ENCODE measurements at regions not wholly inside any gene's neighbourhood (a gene's known extent, or its start where the extent isn't known, plus 50 kb on each side); places are given as distances from the start of the nearest gene placed in this dataset.

DNA sequence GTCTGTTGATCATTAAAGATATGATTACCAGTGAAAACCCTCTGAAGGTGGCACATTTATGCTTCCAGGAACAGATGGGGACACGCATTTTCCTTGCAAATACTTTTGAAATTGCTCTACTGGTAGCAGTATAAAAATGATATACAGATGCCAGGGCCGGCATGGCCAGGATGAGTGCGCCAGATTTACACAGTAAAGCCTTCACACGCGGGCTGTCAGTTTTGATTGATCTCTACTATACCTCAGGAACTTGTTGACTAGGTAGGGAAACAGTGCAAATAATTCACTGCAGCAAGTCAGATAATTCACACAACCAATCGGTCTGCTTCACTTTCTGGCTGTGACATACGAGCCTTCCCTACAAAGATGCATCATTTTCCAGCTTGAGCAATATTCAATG is 123.2 kb upstream of the BARHL2 start:
- intact Hi-C loops (cut with DNase I) = no loop called here
- Histone ChIP-seq H3K4me3 (no peak overlapping the region), H3K9me3 (no peaks in the 10 kb centered on the region), H3K36me3 (ENCODE audit: insufficient read depth in 1 of 2, low read depth in 1 of 2) (no peaks in the 10 kb centered on the region), H3K27ac (no peak overlapping the region), H3K4me1 (peaks cover 8% of the 10 kb centered on the region), H3K27me3 (ENCODE audit: insufficient read depth in 3 of 3, low read length in 2 of 3) (peaks cover 0 to 42% (median 17%) of the 10 kb centered on the region in 3 donors)
- TF ChIP-seq, protein P1, sequence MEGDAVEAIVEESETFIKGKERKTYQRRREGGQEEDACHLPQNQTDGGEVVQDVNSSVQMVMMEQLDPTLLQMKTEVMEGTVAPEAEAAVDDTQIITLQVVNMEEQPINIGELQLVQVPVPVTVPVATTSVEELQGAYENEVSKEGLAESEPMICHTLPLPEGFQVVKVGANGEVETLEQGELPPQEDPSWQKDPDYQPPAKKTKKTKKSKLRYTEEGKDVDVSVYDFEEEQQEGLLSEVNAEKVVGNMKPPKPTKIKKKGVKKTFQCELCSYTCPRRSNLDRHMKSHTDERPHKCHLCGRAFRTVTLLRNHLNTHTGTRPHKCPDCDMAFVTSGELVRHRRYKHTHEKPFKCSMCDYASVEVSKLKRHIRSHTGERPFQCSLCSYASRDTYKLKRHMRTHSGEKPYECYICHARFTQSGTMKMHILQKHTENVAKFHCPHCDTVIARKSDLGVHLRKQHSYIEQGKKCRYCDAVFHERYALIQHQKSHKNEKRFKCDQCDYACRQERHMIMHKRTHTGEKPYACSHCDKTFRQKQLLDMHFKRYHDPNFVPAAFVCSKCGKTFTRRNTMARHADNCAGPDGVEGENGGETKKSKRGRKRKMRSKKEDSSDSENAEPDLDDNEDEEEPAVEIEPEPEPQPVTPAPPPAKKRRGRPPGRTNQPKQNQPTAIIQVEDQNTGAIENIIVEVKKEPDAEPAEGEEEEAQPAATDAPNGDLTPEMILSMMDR (IDR thresholded peaks at IDR 0.05) = no peak
- WGBS, 3 donors = 36 to 60% (median 54%) methylated on average over 7 of the region's 7 CpGs
- ATAC-seq (no peak), DNase-seq (no peak)

DNA sequence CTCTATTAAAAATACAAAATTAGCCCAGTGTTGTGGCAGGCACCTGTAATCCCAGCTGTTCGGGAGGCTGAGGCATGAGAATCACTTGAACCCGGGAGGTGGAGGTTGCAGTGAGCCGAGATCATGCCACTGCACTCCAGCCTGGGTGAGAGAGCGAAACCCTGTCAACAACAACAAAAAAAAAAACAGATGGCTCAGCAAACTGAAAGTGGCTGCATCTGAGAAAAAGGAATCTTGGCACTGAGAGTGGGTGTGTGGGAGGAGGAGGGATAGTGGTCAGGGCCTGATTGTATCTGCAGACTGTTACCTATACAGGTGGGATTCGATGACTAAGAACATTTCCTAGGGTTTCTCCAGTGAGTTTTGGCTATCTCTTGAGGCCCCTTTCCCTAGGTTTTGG is 122.2 kb upstream of the BARHL2 start:
- Histone ChIP-seq H3K9me3 (no peaks in the 10 kb centered on the region), H3K4me3 (no peak overlapping the region), H3K27me3 (ENCODE audit: insufficient read depth in 3 of 3, low read length in 2 of 3) (peaks cover 0 to 45% (median 20%) of the 10 kb centered on the region in 3 donors), H3K36me3 (ENCODE audit: insufficient read depth in 1 of 2, low read depth in 1 of 2) (no peaks in the 10 kb centered on the region), H3K27ac (no peak overlapping the region), H3K4me1 (peaks cover 8% of the 10 kb centered on the region)
- DNase-seq (no peak), ATAC-seq (no peak)
- intact Hi-C loops (cut with DNase I) = no loop called here
- 32 to 75% (median 67%) methylated on average over 5 of the region's 5 CpGs for WGBS, 3 donors
- TF ChIP-seq, protein P1 (IDR thresholded peaks at IDR 0.05) = no peak

DNA sequence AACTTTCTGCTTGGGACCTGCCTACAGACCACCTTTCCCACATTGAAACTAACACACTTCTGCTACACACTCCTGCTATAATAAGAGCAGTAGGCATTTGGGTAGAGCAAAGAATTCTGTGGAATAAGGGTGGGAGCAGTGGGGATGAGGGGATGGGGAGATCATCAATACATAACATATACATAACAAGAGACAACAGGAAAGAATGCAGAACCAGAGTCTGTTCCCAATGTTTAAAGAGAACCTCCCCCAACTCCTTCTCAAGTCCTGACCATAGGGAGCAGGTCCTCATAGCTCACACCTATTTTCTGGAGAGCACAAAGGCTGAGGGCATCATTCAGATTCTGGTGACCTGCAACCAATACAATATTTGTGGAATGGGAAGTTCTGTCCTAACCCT is 121.6 kb upstream of the BARHL2 start:
- TF ChIP-seq, protein P1 (IDR thresholded peaks at IDR 0.05) = no peak

DNA sequence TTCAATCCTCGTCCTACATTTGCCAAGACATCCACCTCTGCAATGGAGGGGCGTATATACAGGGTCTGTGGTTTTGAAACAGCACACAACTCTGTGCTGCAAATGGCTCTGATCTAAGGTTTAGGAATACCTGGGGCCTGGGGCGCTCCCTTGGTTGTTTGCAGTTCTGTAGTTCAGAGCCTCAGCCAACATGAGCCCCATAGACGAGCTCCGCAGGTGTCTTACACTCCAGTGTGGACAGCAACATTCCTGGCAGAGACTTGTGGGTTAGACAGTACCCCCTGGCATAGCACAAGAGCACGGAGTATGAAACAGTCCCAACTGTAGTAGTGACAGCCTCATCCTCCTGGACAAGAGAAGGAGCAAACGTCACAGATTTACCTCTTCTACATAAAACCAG is 120.3 kb upstream of the BARHL2 start:
- no peak for DNase-seq
- no peak overlapping the region for H3K4me3 ChIP-seq
- WGBS, 3 donors = 57 to 84% (median 82%) methylated on average over 7 of the region's 7 CpGs
- no peaks in the 10 kb centered on the region for H3K36me3 ChIP-seq (ENCODE audit: insufficient read depth in 1 of 2, low read depth in 1 of 2)
- no peak for ATAC-seq
- intact Hi-C loops (cut with DNase I) = no loop called here
- H3K27ac ChIP-seq = no peak overlapping the region
- peaks cover 8% of the 10 kb centered on the region for H3K4me1 ChIP-seq
- TF ChIP-seq, protein P1 (IDR thresholded peaks at IDR 0.05) = no peak
- no peaks in the 10 kb centered on the region for H3K9me3 ChIP-seq
- peaks cover 0 to 46% (median 22%) of the 10 kb centered on the region in 3 donors for H3K27me3 ChIP-seq (ENCODE audit: insufficient read depth in 3 of 3, low read length in 2 of 3)

More for the DNA sequence above, 121.6 kb upstream of the BARHL2 start:
- intact Hi-C loops (cut with DNase I) = no loop called here
- DNase-seq (no peak), ATAC-seq (no peak)
- Histone ChIP-seq H3K27me3 (ENCODE audit: insufficient read depth in 3 of 3, low read length in 2 of 3) (peaks cover 0 to 46% (median 20%) of the 10 kb centered on the region in 3 donors), H3K9me3 (no peaks in the 10 kb centered on the region), H3K36me3 (ENCODE audit: insufficient read depth in 1 of 2, low read depth in 1 of 2) (no peaks in the 10 kb centered on the region), H3K4me1 (peaks cover 8% of the 10 kb centered on the region), H3K4me3 (no peak overlapping the region), H3K27ac (no peak overlapping the region)

DNA sequence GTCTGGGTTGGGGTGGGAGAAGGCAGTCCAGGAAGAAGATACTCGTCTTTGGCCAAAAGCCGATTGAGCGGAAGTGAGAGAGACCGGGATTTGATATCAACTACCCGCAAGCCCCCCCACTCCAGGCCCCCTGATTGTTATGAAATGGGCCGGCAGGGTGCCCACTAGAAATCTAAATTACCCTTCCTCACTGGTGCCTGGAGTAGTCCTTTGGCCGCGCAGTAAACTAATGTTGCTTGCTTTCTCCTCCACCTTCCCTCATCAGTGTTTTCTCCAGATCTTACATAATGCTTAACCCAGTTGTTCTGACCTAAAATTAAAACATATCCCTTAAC is 119.2 kb upstream of the BARHL2 start:
- WGBS, 3 donors = 3 to 17% (median 11%) methylated on average over 8 of the region's 8 CpGs
- Histone ChIP-seq H3K4me1 (peaks cover 8% of the 10 kb centered on the region), H3K4me3 (peak overlapping the region; percentile 63), H3K27ac (no peak overlapping the region), H3K9me3 (no peaks in the 10 kb centered on the region), H3K36me3 (ENCODE audit: insufficient read depth in 1 of 2, low read depth in 1 of 2) (no peaks in the 10 kb centered on the region), H3K27me3 (ENCODE audit: insufficient read depth in 3 of 3, low read length in 2 of 3) (peaks cover 0 to 41% (median 23%) of the 10 kb centered on the region in 3 donors)
- TF ChIP-seq, protein P1 (IDR thresholded peaks at IDR 0.05) = no peak
- peak; percentile 5 to 30 (median 20) for ATAC-seq
- intact Hi-C loops (cut with DNase I) = no loop called here
- DNase-seq = no peak
